ENCODE measurements at regions not wholly inside any gene's neighbourhood (a gene's known extent, or its start where the extent isn't known, plus 50 kb on each side); places are given as distances from the start of the nearest gene placed in this dataset.
"Not testable (repeated sequence)": the region's sequence is repeated elsewhere in the genome, so short reads cannot be mapped to it uniquely, and the experiment has no call there.

DNA sequence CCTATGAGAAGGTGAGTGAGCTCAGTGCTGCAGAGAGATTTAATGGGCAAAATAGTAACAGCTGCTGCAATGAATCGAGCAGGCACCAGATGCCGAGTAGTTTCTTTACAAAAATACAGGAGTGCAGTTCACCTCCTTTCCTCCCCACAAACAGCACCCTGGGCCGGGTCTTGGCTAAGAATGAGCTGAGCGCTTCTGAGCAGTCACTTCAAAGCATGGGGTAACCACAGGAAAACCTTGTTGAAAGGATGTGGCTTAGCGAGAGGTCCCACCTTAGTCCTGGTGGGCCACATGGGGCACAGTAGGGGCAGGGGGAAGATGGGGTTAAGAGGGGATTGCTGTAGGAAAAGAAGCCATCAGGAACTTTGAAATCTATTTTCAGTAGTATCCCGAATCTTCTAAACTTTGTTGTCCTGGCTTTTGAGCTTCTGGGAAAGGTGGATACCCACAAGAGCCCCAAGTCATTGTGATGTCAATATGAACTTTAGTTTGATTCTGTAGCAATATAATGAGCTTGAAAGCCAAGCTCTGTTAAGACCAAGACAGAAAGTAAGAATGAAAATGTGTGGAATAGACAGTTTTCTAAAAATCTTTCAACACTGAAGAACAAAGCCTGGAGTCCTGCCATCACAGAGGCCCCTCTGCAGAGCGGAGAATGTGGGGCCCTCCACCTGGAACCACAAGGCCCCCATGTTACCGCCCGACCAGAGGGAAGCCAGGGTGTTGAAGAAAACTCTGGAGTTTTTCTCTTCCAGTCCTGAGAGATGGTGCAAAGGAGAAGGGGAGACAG is 101.0 kb upstream of the ZNF236 start:
- peak; percentile 9 to 14 for DNase-seq (ENCODE audit: low read depth in 2 of 2, low spot score in 1 of 2)

DNA sequence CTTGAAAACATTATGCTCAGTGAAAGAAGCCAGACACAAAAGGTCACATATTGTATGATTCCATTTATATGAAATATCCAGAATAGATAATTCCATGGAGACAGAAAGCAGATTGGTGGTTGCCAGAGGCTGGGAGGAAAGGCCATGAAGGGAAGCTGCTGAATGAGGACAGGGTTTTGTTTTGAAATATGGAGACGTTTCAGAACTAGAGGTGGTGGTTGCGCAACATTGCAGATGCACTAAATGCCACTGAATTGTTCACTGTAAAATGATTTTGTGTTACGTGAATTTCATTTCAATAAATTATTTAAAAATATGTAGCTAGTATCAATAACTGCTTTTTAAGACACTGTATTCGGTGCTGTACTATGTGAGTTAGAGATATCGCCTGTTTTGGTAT is 101.7 kb upstream of the ZNF236 start:
- no peak for DNase-seq (ENCODE audit: low read depth in 2 of 2, low spot score in 1 of 2)

DNA sequence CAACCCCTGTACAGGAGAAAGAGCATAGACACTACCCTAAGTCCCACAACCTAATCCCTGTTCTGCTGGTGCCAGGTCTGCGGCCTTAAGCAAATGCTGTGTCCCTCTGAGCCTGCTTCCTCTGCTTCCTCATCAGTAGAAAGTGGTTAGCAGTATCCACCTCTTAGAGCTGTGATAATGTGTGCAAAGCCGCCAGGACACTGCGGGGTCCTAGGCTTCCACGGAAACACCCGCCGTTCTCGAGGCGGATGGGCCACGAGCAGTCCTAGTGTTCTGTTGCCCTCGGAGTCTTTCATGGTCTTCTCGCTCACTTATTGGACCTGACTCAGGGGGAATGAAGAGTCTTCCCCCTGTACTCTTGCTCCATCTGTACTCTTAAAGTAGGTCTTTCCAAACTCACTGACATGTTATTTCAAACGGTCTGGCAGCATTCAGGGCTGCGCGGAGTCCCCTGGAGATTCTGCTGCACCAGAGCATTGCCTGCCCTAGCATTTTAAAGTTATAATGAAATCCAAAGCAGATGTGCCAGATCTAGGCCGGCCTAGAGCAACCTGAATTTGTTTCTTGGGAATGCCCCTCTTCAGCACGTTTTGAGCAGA is 107.2 kb upstream of the ZNF236 start:
- no peak for DNase-seq (ENCODE audit: low read depth in 2 of 2, low spot score in 1 of 2)

DNA sequence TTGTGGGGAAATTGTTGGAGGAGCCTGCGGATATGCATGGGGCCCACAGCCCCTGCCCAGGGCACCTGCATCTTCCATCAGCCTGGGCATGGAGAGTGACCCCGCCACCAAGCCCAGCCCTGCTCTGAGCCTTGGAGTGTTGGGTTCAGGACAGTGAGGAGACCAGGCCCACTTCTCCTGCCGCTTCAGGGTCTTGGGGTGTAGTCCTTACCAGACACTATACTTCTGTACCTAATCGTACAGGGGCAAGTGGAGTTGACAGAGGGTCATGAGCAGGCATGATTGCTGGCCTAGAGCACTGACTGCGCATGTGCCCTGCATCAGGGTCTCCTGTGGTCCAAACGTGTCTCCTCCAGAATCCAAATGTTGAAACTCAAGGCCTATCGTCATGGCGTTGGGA is 108.9 kb upstream of the ZNF236 start:
- no peak for DNase-seq (ENCODE audit: low read depth in 2 of 2, low spot score in 1 of 2)

DNA sequence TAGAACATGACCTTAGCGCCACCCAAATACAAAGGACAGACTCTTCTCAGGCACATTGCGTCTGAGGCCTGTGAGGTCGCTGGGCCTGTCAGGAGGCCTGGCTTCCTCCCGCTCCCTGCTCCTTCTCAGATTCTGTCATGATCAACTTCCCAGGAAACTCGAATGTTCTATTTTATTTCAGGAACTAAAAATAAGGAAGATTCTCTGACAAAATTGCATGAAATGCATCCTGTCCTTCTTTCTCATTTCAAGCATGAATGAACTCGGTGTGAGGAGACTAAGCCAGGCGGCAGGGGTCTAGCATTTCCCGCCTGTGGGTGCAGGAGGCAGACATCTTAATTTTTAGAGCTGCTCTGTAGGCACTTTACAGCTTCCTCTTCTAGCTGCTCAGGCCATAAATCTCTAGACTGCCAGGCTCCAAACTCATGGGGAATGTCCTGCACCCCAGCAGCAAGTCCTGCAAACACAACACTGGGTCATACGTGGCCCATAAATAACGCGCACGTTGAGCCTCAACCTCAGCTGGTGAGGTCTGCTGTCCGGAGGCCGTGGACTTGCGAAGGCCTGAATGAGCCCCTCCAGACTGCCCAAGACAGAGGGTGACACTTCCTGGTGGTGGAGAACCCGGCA is 109.7 kb upstream of the ZNF236 start:
- no peak for DNase-seq (ENCODE audit: low read depth in 2 of 2, low spot score in 1 of 2)

DNA sequence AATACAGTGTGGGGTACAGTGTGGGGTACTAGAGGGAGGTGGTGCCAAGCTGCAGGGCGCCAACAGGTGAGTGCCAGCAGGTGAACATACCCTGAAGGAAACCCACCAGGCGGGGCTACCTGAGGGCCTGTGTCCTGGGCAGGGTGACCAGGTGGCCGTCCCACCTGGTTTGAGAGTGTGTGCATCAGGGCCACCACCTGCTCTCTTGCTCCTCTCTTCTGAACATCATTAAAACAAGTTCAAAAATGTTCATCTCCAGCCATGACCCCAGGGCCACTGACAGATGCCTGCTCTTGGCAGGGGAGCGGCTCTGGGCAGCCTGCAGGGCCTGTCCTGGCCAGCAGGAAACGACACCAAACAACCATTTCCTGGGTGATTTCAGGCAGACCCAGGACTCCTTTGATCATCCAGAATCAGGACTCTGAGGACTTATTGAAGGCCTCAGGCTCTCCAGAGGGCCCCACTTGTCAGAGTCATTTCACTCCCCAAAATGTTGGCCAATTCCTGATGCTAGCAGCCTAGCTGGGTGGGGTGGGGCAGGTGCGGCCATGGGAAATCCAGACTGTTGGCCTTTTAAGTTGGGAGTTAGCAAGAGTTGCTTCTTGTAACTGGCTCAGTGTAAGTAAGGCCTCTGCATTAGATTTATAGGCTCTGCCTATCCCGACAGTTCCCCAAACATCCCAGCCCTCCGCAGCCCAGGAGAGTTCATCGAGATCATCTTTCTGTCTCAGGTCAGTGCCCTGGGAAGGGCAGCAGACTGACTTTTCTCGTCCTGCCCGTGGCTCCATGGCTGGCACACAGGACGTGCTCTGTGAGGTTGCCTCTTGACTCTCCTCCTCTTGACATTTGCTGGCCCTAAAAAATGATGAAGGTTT is 111.5 kb upstream of the ZNF236 start:
- DNase-seq (ENCODE audit: low read depth in 2 of 2, low spot score in 1 of 2), result no peak

DNA sequence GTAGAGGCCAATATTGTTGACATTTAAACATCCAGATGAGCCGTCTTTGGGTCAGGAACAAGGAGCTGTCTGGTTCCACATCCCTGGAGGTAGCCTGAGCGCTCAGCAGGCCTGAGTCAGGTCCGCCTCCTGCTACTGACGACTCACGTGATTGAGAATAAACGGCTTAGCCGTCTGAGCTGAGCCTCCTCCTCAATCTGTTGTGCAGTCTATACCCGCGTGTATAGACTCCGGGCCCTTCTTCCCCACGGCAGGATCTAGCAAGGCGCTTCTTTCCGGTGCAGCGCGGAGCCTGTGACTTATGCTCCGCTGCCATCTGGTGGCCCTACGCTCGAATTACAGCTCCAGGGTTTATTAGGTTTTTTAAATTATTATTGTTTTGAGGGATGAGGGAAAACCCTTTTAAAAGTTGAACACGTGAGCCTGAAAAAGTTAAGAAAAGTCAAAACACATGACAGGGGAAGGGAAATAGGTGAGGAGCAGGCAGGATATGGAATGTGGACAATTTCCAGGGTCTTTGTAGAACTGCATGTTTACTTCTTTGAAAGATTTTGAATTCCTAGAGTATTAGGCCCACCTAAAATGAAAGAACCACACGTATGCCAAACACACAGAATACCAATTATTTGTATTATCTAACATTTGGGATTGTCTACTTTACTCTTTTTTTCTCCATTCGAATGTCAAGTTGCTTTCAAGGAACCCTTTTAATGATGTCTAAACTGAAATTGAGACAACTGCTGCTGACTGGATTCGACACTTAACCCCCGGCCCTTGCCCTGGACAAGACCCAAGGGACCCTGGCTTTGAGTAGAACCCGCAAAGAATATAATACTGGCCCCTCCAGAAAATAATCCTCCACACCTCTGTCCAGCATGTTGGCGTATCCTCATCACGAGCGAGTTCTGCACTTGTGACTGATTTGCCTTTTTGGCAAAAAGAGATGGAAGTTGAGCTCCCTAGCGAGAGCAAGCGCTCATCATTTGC is 112.4 kb upstream of the ZNF236 start:
- peak in 1 of 2 donors; percentile 21 for DNase-seq (ENCODE audit: low read depth in 2 of 2, low spot score in 1 of 2)

DNA sequence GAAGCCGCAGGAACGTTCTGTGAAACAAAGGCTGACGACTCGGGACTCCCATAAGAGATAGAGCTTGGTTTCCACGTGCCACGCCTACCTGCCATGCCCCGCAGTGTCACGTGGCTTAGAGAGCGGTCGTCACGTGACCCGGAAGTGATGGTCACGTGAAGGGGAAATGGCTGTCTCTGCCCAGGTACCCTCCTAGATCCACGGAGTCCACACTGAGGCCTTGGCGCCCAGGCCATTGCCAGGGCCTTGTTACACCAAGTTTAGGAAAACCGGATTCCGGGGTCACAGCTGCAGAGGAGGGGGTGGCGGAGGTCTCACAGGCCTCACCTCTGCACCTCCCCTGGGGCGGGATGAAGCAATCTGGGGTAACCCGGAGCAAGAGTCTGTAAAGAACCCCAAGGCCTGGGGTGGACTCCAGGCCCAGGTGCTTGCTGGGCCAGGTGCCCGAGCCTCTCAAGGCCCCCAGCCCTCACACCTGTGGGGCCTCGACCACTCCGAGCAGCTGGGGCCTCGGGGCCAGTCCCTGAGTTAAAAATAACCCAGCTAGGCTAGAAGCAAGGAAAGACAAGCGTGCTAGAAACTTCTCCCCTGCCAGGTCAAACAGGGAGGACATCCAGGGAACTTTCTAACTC is 113.5 kb upstream of the ZNF236 start:
- no peak for DNase-seq (ENCODE audit: low read depth in 2 of 2, low spot score in 1 of 2)

DNA sequence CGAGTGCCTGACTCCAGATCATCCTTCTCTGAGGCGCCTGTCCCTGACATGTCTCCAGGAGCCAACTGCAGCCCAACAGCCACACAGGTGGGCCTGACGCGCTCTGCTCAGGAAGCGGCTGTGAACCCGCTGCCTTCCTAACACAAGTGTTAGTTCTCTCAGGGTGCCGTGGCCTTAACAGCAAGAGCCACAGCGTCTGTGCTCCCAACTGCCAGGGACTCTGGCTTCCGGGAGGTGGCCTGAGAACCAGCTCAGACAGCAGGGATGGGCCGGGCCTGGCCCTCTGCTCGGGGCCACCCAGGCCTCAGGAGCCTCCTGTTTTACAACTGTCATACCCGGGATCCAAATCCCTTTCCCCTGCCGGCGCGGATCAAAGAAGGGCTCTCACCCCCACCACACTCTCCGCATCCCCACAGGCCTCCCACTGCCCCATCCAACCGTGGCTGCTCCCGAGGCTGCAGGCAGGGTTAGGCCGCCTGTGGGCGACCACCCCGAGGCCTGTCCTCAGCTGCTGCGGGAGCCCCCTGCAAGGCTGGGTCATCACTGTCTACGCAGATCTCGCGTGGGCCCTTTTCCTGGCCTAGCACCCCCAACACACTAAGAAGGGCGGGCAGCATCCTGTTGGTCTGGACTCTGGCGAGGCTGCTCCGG is 114.2 kb upstream of the ZNF236 start:
- no peak for DNase-seq (ENCODE audit: low read depth in 2 of 2, low spot score in 1 of 2)

DNA sequence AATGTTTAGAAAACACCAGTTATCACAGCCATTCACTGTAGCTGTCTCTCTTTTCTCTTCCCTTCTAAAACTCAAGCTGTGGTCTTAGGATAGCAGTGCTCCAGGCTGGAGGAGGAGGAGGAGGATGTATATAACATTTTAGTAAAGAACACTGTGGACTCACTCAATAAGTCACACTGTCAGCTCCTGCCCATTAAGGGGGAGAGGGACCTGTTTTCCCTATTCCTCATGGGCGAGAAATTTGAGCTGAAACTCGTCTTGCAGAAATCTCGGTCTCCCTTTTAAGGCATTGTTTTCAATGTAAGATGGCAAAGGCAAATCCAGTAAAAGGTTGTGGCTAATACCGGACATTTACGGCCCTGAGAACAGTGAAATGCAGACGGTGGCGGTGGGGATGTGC is 114.8 kb upstream of the ZNF236 start:
- DNase-seq (ENCODE audit: low read depth in 2 of 2, low spot score in 1 of 2), result no peak

DNA sequence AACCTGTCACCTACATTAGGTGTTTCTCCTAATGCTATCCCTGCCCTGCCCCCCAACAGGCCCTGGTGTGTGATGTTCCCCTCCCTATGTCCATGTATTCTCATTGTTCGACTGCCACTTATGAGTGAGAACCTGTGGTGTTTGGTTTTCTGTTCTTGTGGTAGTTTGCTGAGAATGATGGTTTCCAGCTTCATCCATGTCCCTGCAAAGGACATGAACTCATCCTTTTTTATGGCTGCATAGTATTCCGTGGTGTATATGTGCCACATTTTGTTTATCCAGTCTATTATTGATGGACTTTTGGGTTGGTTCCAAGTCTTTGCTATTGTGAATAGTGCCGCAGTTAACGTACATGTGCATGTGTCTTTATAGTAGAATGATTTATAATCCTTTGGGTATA is 117.8 kb upstream of the ZNF236 start:
- DNase-seq (ENCODE audit: low read depth in 2 of 2, low spot score in 1 of 2), result not testable (repeated sequence)

DNA sequence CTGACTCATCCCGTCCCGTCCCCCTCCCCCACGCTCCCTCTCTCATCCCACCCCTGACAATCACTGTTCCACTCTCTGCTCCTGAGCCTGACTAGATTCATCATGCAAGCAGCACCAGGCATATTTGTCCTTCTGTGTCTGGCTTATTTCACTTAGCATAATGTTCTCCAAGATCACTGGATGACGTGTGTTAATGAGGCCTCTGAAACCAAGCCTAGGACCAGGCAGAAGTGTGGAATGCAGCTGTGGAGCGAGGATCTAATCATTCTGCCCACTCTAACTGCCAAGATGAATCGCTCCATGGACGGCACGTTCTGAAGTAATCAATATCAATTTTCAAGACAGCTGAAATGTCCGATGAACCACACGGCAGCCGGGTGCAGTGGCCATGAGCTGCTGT is 122.4 kb upstream of the ZNF236 start:
- DNase-seq (ENCODE audit: low read depth in 2 of 2, low spot score in 1 of 2), result no peak

DNA sequence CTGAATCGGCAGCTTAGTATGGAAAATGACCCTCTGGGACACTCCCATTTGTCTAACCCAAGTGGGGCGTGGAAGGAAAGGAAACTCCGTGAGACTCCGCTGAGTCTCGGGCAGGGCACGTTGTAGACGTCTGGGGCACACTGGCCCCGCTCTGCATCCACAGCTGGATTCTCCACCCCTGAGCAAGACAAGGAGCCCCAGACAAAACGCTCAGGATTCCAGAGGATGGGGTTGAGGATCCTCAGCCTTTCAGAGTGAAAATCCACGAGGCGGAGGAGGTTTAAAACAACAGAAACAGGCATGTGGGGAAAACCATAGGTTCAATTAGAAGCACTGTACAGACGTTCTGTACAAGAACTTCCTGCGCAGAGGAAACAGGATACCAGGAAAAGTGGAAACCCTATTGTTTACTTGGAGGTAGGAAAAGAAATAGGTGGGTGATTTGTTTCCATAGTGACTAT is 124.9 kb upstream of the ZNF236 start:
- no peak for DNase-seq (ENCODE audit: low read depth in 2 of 2, low spot score in 1 of 2)

DNA sequence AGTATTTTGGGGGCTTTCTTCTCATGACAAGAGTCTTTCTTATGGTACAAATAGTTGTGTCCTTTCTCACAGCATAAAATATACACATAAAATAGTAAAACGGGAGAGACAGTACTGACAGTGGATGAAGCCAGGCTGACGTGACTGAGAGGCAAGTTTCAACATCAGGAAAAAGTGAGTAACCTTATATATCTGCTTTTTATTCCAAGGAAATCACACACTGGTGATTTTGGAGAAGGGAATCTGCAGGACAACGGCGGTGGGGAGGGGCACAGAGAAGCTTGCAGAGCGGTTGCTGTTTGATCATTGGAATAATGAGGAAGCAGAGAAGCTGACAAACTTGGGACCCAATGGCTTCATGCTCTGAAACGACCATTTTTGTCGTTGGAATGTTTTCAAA is 130.6 kb upstream of the ZNF236 start:
- DNase-seq (ENCODE audit: low read depth in 2 of 2, low spot score in 1 of 2), result no peak

DNA sequence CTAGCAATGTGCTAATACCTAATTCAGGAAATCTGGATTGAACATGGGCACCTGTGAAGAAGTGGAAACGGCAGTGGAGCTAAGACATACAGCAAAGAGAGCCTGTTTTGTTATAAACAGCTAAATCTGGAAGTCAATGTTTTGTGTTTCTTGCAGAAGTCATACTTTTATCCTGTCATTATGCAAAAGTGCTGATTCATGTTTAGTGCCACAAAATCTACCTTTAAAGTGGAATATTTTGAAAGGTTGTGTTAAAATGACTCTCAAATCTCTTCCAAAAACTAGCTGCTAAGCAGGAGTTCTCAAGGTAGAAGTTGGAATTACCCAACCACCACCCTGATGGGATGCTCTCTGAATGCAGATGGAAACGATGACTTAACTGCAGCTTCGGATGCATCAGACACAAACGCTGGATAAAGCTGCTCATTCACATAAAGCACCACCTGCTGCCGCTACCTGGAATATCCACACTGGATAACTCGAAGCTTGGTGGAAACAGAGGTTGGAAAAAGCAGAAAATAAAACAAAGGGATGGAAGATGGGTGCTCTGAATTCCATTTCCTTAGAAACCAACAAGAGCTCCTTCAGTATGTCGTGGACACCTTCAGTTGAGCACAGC is 132.6 kb upstream of the ZNF236 start:
- no peak for DNase-seq (ENCODE audit: low read depth in 2 of 2, low spot score in 1 of 2)

DNA sequence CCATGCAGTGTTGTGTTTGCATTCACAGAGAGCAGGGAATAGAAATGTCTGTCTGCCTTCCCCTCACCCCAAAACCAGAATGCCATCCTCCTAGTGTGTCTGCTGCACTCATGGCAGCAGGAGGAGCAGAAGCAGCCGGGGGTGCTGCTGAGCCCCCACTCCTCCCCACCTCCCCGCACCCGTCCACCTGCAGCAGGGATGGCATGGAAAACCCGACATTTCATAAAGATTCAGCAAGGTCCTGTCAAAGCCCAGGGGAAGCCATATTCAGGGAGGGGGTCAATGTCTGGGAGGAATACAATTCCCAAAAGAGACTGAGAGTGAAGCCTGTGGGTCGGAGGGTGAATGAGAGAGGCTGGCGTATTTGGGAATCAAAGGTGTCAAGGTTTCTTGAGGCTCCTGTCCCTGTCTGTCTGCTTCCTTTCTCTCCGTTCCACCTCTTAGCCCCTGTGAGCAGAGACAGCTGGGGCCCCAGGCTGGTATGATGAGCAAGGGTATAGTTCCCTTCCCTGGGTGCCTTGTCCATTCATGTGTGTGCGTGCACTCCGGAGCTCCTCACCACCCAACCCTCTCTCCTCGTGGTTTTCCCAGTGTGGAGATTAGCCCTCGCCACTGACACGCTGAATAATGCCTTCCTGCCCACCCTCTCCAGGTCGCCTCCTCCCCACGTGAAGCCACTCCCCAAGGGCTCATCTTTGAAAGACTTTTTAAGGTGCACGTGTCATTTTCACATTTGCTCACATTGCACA is 133.5 kb upstream of the ZNF236 start:
- no peak for DNase-seq (ENCODE audit: low read depth in 2 of 2, low spot score in 1 of 2)

DNA sequence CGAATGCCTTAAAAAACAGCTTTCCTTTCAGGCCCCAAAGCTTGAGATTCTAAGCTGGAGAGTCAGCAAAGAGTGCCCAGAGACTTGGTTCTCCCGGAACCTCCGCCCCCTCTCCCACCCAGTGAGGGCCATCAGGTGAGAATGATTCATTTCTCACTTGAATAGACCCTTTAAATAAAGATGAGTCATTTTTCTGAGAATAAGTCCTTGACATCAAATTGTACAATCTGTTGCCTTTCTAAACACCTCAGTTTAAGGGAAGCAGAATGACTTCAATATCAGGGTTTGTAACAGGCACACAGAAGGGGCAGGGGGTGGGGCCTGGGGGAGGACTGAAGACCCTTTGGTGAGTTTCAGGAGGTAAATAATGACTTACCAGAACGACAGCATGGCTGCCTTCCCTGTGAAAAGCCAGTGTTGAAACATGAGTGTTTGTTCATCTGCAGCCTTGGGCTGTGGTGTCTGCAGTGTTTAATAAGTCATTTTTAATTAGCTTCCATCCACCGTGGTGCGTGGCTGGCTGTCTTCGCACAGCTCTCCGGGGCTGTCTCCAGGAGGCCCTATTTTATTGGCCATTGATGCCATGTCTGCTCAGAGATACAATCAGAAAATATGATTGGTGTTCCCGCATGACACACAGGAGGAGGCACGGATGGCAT is 134.9 kb upstream of the ZNF236 start:
- peak in 1 of 2 donors; percentile 7 for DNase-seq (ENCODE audit: low read depth in 2 of 2, low spot score in 1 of 2)
